Naive thymus-derived CD4-positive, alpha-beta T cell (primary cell): ENCODE measurements at regions not wholly inside any gene's neighbourhood (a gene's known extent, or its start where the extent isn't known, plus 50 kb on each side); places are given as distances from the start of the nearest gene placed in this dataset.

Experiments used
- ATAC-seq: fragments of 150-1000 bp; cut with Tn5 transposase; 2 replicates; pipeline ENCODE4 v1.10.0; 2021; ENCODE audit warnings: mild to moderate bottlenecking, moderate library complexity
- CTCF ChIA-PET: fragments of 350-600 bp; sonication (Branson Sonifier 250); formaldehyde crosslinking; loops from one replicate; lab custom pipeline; 2021; ENCODE audit warnings: antibody characterized with exemption; lab: Charles Lee
- POLR2A ChIA-PET: fragments of 350-600 bp; sonication (Branson Sonifier 250); formaldehyde crosslinking; loops from one replicate; lab custom pipeline; 2021; ENCODE audit warnings: antibody characterized with exemption, inconsistent platforms; lab: Charles Lee
- DNase-seq, 9 donors: peaks; one replicate each; pipeline versions ENCODE4 v3.0.0 to v3.0.0-alpha.2; 2020 to 2022; ENCODE audit warnings: mixed read lengths in 1 of 9
- H3K27ac ChIP-seq: one replicate; pipeline ENCODE4 v1.7.0; 2013; ENCODE audit warnings: mild to moderate bottlenecking, low read depth, low read length, moderate library complexity
- H3K27me3 ChIP-seq, 2 donors: one replicate each; pipeline ENCODE4 v1.7.0; 2013; ENCODE audit warnings: low read length in 2 of 2, mild to moderate bottlenecking in 2 of 2, moderate library complexity in 2 of 2; ENCODE audit not compliant: control insufficient read depth in 2 of 2, insufficient read depth in 2 of 2
- H3K36me3 ChIP-seq, 3 experiments: 1 replicate in 2 of 3; 2 replicates in 1 of 3; pipeline ENCODE4 v1.7.0; 2013; ENCODE audit warnings: low read length in 3 of 3, mild to moderate bottlenecking in 3 of 3, moderate library complexity in 1 of 3; ENCODE audit not compliant: insufficient read depth in 3 of 3, control insufficient read depth in 2 of 3
- H3K4me1 ChIP-seq, 2 donors: one replicate each; pipeline ENCODE4 v1.7.0; 2013; ENCODE audit warnings: low read length in 2 of 2, mild to moderate bottlenecking in 2 of 2, moderate library complexity in 1 of 2; ENCODE audit not compliant: control insufficient read depth in 2 of 2, insufficient read depth in 2 of 2
- H3K4me3 ChIP-seq: 2 replicates; pipeline ENCODE4 v1.7.0; 2013; ENCODE audit warnings: mild to moderate bottlenecking, low read length
- H3K9me3 ChIP-seq, 3 experiments: 1 replicate in 2 of 3; 2 replicates in 1 of 3; pipeline ENCODE4 v1.7.0; 2013; ENCODE audit warnings: low read length in 3 of 3; ENCODE audit not compliant: control insufficient read depth in 2 of 3
- H3K27ac Mint-ChIP-seq, 9 donors: one replicate each; pipeline ENCODE4 v1.8.0; 2020 to 2022; ENCODE audit warnings: mixed read lengths in 9 of 9, mild to moderate bottlenecking in 8 of 9, moderate library complexity in 5 of 9, inconsistent platforms in 2 of 9
- H3K27me3 Mint-ChIP-seq, 5 donors: one replicate each; pipeline ENCODE4 v1.8.0; 2021 to 2022; ENCODE audit warnings: mixed read lengths in 5 of 5, mild to moderate bottlenecking in 1 of 5
- H3K36me3 Mint-ChIP-seq, 5 donors: one replicate each; pipeline ENCODE4 v1.8.0; 2020 to 2022; ENCODE audit warnings: mixed read lengths in 5 of 5, mild to moderate bottlenecking in 3 of 5, inconsistent platforms in 1 of 5
- H3K4me1 Mint-ChIP-seq, 7 donors: one replicate each; pipeline ENCODE4 v1.8.0; 2020 to 2022; ENCODE audit warnings: mixed read lengths in 7 of 7, mild to moderate bottlenecking in 3 of 7, inconsistent platforms in 1 of 7
- H3K4me3 Mint-ChIP-seq, 10 donors: one replicate each; pipeline ENCODE4 v1.8.0; 2020 to 2022; ENCODE audit warnings: mild to moderate bottlenecking in 10 of 10, mixed read lengths in 10 of 10, moderate library complexity in 6 of 10, inconsistent platforms in 2 of 10
- H3K9me3 Mint-ChIP-seq, 11 donors: one replicate each; pipeline ENCODE4 v1.8.0; 2020 to 2022; ENCODE audit warnings: mixed read lengths in 11 of 11, mild to moderate bottlenecking in 4 of 11, inconsistent platforms in 1 of 11, moderate library complexity in 1 of 11
- intact Hi-C, 2 donors: fragments of 100-400 bp; cut with micrococcal nuclease; formaldehyde crosslinking; loops; one replicate each; pipeline ENCODE4 v1.15.1; 2023

- ATAC-seq = no peak
- POLR2A ChIA-PET = no interaction called here
These were observed 1200.5 kb downstream of the C4orf33 start for GRCh38 chr4:130296448-130296847.

GRCh38 chr4:130306566-130306965 is 1210.6 kb downstream of the C4orf33 start:
- Histone ChIP-seq H3K36me3 (no peaks in the 10 kb centered on the region), H3K4me3 (no peak overlapping the region), H3K27ac (no peak overlapping the region), H3K27me3 (no peaks in the 10 kb centered on the region), H3K9me3 (no peaks in the 10 kb centered on the region), H3K4me1 (no peaks in the 10 kb centered on the region)
- intact Hi-C loops = no loop called here
- ChIA-PET CTCF (no interaction called here), POLR2A (no interaction called here)
- Mint-ChIP-seq H3K9me3 (peaks cover 0 to 7% (median 0%) of the 10 kb centered on the region in 11 donors), H3K4me1 (no peaks in the 10 kb centered on the region), H3K27me3 (no peaks in the 10 kb centered on the region), H3K36me3 (no peaks in the 10 kb centered on the region), H3K27ac (no peak overlapping the region), H3K4me3 (no peak overlapping the region)
- no peak for ATAC-seq
- no peak for DNase-seq

More at GRCh38 chr4:130296448-130296847, 1200.5 kb downstream of the C4orf33 start:
- H3K9me3 Mint-ChIP-seq = peaks cover 0 to 21% (median 5%) of the 10 kb centered on the region in 11 donors
- H3K27me3 ChIP-seq = no peaks in the 10 kb centered on the region
- H3K4me1 Mint-ChIP-seq = no peaks in the 10 kb centered on the region
- no peaks in the 10 kb centered on the region for H3K4me1 ChIP-seq
- H3K36me3 Mint-ChIP-seq = no peaks in the 10 kb centered on the region
- H3K4me3 Mint-ChIP-seq = no peak overlapping the region
- no peak overlapping the region for H3K4me3 ChIP-seq
- H3K27ac Mint-ChIP-seq = no peak overlapping the region
- no peaks in the 10 kb centered on the region for H3K36me3 ChIP-seq
- CTCF ChIA-PET = no interaction called here
- intact Hi-C loops = no loop called here
- H3K27me3 Mint-ChIP-seq = no peaks in the 10 kb centered on the region
- no peaks in the 10 kb centered on the region for H3K9me3 ChIP-seq
- H3K27ac ChIP-seq = no peak overlapping the region
- DNase-seq = no peak

GRCh38 chr4:130309221-130309620 is 1213.3 kb downstream of the C4orf33 start:
- POLR2A ChIA-PET = no interaction called here
- H3K4me3 Mint-ChIP-seq = no peak overlapping the region

GRCh38 chr4:130322439-130322838 is 1226.5 kb downstream of the C4orf33 start:
- Mint-ChIP-seq H3K27ac (no peak overlapping the region), H3K36me3 (no peaks in the 10 kb centered on the region), H3K27me3 (no peaks in the 10 kb centered on the region), H3K4me3 (no peak overlapping the region), H3K9me3 (peaks cover 0 to 20% (median 2%) of the 10 kb centered on the region in 11 donors), H3K4me1 (no peaks in the 10 kb centered on the region)
- no peaks in the 10 kb centered on the region for H3K27me3 ChIP-seq
- POLR2A ChIA-PET = no interaction called here
- CTCF ChIA-PET = no interaction called here
- H3K4me3 ChIP-seq = no peak overlapping the region
- H3K4me1 ChIP-seq = no peaks in the 10 kb centered on the region
- no peak for DNase-seq
- ATAC-seq = no peak
- no peaks in the 10 kb centered on the region for H3K9me3 ChIP-seq
- no peaks in the 10 kb centered on the region for H3K36me3 ChIP-seq
- intact Hi-C loops = no loop called here
- no peak overlapping the region for H3K27ac ChIP-seq

More at GRCh38 chr4:130309221-130309620, 1213.3 kb downstream of the C4orf33 start:
- Mint-ChIP-seq H3K36me3 (no peaks in the 10 kb centered on the region), H3K27ac (no peak overlapping the region), H3K27me3 (no peaks in the 10 kb centered on the region), H3K9me3 (peaks cover 0 to 5% (median 0%) of the 10 kb centered on the region in 11 donors), H3K4me1 (no peaks in the 10 kb centered on the region)
- CTCF ChIA-PET = no interaction called here
- H3K4me1 ChIP-seq = no peaks in the 10 kb centered on the region
- no peaks in the 10 kb centered on the region for H3K36me3 ChIP-seq
- ATAC-seq (no peak), DNase-seq (no peak)
- H3K9me3 ChIP-seq = no peaks in the 10 kb centered on the region
- H3K4me3 ChIP-seq = no peak overlapping the region
- no peak overlapping the region for H3K27ac ChIP-seq
- intact Hi-C loops = no loop called here
- no peaks in the 10 kb centered on the region for H3K27me3 ChIP-seq

- POLR2A ChIA-PET = no interaction called here
- H3K36me3 ChIP-seq = no peaks in the 10 kb centered on the region
- no peak overlapping the region for H3K27ac ChIP-seq
- no peaks in the 10 kb centered on the region for H3K9me3 ChIP-seq
- H3K4me1 ChIP-seq = no peaks in the 10 kb centered on the region
- Mint-ChIP-seq H3K27ac (no peak overlapping the region), H3K36me3 (no peaks in the 10 kb centered on the region), H3K4me3 (no peak overlapping the region), H3K4me1 (no peaks in the 10 kb centered on the region), H3K27me3 (no peaks in the 10 kb centered on the region), H3K9me3 (peaks cover 0 to 2% (median 0%) of the 10 kb centered on the region in 11 donors)
- CTCF ChIA-PET = no interaction called here
- intact Hi-C loops = no loop called here
- no peak overlapping the region for H3K4me3 ChIP-seq
- no peak for DNase-seq
- no peak for ATAC-seq
- no peaks in the 10 kb centered on the region for H3K27me3 ChIP-seq
These were observed 1233.1 kb downstream of the C4orf33 start for GRCh38 chr4:130329036-130329435.

- Mint-ChIP-seq H3K4me3 (no peak overlapping the region), H3K27ac (no peak overlapping the region), H3K4me1 (no peaks in the 10 kb centered on the region), H3K27me3 (no peaks in the 10 kb centered on the region), H3K9me3 (peaks cover 0 to 4% (median 0%) of the 10 kb centered on the region in 11 donors), H3K36me3 (no peaks in the 10 kb centered on the region)
- H3K27ac ChIP-seq = no peak overlapping the region
- ATAC-seq (no peak), DNase-seq (no peak)
- no peaks in the 10 kb centered on the region for H3K9me3 ChIP-seq
- no peaks in the 10 kb centered on the region for H3K4me1 ChIP-seq
- ChIA-PET POLR2A (no interaction called here), CTCF (no interaction called here)
- no peak overlapping the region for H3K4me3 ChIP-seq
- intact Hi-C loops = no loop called here
- H3K27me3 ChIP-seq = no peaks in the 10 kb centered on the region
- no peaks in the 10 kb centered on the region for H3K36me3 ChIP-seq
These were observed 1237.3 kb downstream of the C4orf33 start for GRCh38 chr4:130333241-130333759.

GRCh38 chr4:130335417-130336194 is 1239.7 kb downstream of the C4orf33 start:
- ChIA-PET POLR2A (no interaction called here), CTCF (no interaction called here)
- Histone ChIP-seq H3K4me1 (no peaks in the 10 kb centered on the region), H3K27me3 (no peaks in the 10 kb centered on the region), H3K36me3 (no peaks in the 10 kb centered on the region), H3K27ac (no peak overlapping the region), H3K9me3 (no peaks in the 10 kb centered on the region), H3K4me3 (no peak overlapping the region)
- no peak for DNase-seq
- Mint-ChIP-seq H3K4me3 (no peak overlapping the region), H3K27ac (no peak overlapping the region), H3K36me3 (no peaks in the 10 kb centered on the region), H3K4me1 (no peaks in the 10 kb centered on the region), H3K27me3 (no peaks in the 10 kb centered on the region), H3K9me3 (peaks cover 0 to 5% (median 0%) of the 10 kb centered on the region in 11 donors)
- ATAC-seq = no peak
- intact Hi-C loops = no loop called here
